ENCODE measurements at regions not wholly inside any gene's neighbourhood (a gene's known extent, or its start where the extent isn't known, plus 50 kb on each side); places are given as distances from the start of the nearest gene placed in this dataset.
A peak's percentile ranks its signal among the peaks of the same experiment; 100 is the strongest.

DNA sequence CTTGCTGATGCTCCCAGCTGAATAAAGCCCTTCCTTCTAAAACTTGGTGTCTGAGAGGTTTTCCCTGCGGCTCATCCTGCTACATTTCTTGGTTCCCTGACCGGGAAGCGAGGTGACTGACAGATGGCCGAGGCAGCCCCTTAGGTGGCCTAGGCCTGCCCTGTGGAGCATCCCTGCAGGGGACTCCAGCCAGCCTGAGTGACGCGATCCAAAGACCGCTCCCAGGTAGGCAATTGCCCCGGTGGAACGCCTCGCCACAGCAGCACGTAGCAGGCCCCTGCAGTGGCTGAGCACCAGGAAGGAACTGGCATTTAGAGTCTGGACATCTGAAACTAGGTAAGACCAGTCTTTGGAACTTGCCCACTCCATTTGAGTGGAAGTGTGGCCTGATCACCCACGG is 139.6 kb downstream of the RELL1 start:
- Histone ChIP-seq H3K4me1 (ENCODE audit: control insufficient read depth in 4 of 4, insufficient read depth in 4 of 4, low read length in 3 of 4) (peaks cover 3 to 14% (median 9%) of the 10 kb centered on the region in 4 donors), H3K9me3 (ENCODE audit: control insufficient read depth in 4 of 4, low read length in 3 of 4) (no peaks in the 10 kb centered on the region), H3K4me3 (ENCODE audit: low read depth in 1 of 3, low read length in 3 of 3) (no peak overlapping the region), H3K27ac (ENCODE audit: low read depth in 1 of 2, low read length in 2 of 2) (peak overlapping the region; percentile 17 to 42), H3K9ac (ENCODE audit: low read depth in 1 of 2, low read length in 2 of 2) (no peak overlapping the region), H3K36me3 (ENCODE audit: control insufficient read depth in 4 of 4, insufficient read depth in 3 of 4, low read depth in 1 of 4, low read length in 3 of 4) (no peaks in the 10 kb centered on the region), H3K27me3 (ENCODE audit: control insufficient read depth in 4 of 4, insufficient read depth in 4 of 4, low read length in 3 of 4) (no peaks in the 10 kb centered on the region)
- 90% methylated on average over 12 of the region's 12 CpGs for WGBS
- TF ChIP-seq HNF4A (conservative IDR thresholded peaks at IDR 0.05): no peak
- no peak for TF ChIP-seq YY1 (IDR thresholded peaks at IDR 0.05)
- TF ChIP-seq EGR1 (IDR thresholded peaks at IDR 0.05; ENCODE audit: low read depth in 2 of 2): no peak
- TF ChIP-seq, protein P1, sequence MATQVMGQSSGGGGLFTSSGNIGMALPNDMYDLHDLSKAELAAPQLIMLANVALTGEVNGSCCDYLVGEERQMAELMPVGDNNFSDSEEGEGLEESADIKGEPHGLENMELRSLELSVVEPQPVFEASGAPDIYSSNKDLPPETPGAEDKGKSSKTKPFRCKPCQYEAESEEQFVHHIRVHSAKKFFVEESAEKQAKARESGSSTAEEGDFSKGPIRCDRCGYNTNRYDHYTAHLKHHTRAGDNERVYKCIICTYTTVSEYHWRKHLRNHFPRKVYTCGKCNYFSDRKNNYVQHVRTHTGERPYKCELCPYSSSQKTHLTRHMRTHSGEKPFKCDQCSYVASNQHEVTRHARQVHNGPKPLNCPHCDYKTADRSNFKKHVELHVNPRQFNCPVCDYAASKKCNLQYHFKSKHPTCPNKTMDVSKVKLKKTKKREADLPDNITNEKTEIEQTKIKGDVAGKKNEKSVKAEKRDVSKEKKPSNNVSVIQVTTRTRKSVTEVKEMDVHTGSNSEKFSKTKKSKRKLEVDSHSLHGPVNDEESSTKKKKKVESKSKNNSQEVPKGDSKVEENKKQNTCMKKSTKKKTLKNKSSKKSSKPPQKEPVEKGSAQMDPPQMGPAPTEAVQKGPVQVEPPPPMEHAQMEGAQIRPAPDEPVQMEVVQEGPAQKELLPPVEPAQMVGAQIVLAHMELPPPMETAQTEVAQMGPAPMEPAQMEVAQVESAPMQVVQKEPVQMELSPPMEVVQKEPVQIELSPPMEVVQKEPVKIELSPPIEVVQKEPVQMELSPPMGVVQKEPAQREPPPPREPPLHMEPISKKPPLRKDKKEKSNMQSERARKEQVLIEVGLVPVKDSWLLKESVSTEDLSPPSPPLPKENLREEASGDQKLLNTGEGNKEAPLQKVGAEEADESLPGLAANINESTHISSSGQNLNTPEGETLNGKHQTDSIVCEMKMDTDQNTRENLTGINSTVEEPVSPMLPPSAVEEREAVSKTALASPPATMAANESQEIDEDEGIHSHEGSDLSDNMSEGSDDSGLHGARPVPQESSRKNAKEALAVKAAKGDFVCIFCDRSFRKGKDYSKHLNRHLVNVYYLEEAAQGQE (IDR thresholded peaks at IDR 0.05): no peak
- no peak for DNase-seq (ENCODE audit: low spot score)

DNA sequence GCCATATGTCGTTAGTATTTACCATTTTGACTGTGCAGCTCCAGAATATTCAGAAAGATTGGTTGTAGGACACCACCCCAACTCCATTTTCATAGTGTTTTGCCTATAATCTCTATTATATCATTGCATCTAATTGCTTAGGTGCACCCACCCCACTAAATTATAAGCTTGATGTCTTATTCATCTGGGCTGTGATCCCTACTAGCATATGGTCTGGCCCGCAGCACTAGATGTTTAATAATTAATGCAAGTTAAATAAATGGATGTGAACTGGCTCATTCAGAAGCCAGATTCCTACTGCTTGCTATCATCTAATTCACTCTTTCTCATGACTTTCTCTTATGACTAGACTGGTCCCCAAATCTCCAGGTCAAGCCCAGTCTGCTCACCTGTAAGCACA is 143.5 kb downstream of the RELL1 start:
- 57% methylated on average over 2 of the region's 2 CpGs for WGBS
- DNase-seq (ENCODE audit: low spot score): no peak
- Histone ChIP-seq H3K27me3 (ENCODE audit: control insufficient read depth in 4 of 4, insufficient read depth in 4 of 4, low read length in 3 of 4) (no peaks in the 10 kb centered on the region), H3K9me3 (ENCODE audit: control insufficient read depth in 4 of 4, low read length in 3 of 4) (no peaks in the 10 kb centered on the region), H3K36me3 (ENCODE audit: control insufficient read depth in 4 of 4, insufficient read depth in 3 of 4, low read depth in 1 of 4, low read length in 3 of 4) (no peaks in the 10 kb centered on the region), H3K4me1 (ENCODE audit: control insufficient read depth in 4 of 4, insufficient read depth in 4 of 4, low read length in 3 of 4) (peaks cover 3 to 19% (median 9%) of the 10 kb centered on the region in 4 donors), H3K27ac (ENCODE audit: low read depth in 1 of 2, low read length in 2 of 2) (no peak overlapping the region), H3K9ac (ENCODE audit: low read depth in 1 of 2, low read length in 2 of 2) (no peak overlapping the region), H3K4me3 (ENCODE audit: low read depth in 1 of 3, low read length in 3 of 3) (no peak overlapping the region)
- TF ChIP-seq GABPA (IDR thresholded peaks at IDR 0.05 in 1 of 2, conservative IDR thresholded peaks at IDR 0.05 in 1 of 2): no peak
- TF ChIP-seq JUND (IDR thresholded peaks at IDR 0.05): no peak
- no peak for TF ChIP-seq NR2F2 (IDR thresholded peaks at IDR 0.05)
- TF ChIP-seq TAF1 (conservative IDR thresholded peaks at IDR 0.05): no peak
- no peak for TF ChIP-seq RXRA (IDR thresholded peaks at IDR 0.05)
- no peak for TF ChIP-seq SP1 (IDR thresholded peaks at IDR 0.05)
- TF ChIP-seq YY1 (IDR thresholded peaks at IDR 0.05): no peak
- TF ChIP-seq, protein P1 (IDR thresholded peaks at IDR 0.05): no peak
- TF ChIP-seq ATF3 (IDR thresholded peaks at IDR 0.05): no peak
- TF ChIP-seq MAX (IDR thresholded peaks at IDR 0.05): no peak
- no peak for TF ChIP-seq RAD21 (IDR thresholded peaks at IDR 0.05)
- no peak for TF ChIP-seq HNF4A (conservative IDR thresholded peaks at IDR 0.05)
- TF ChIP-seq FOXA2 (IDR thresholded peaks at IDR 0.05): no peak
